ENCODE measurements at regions not wholly inside any gene's neighbourhood (a gene's known extent, or its start where the extent isn't known, plus 50 kb on each side); places are given as distances from the start of the nearest gene placed in this dataset.

DNA sequence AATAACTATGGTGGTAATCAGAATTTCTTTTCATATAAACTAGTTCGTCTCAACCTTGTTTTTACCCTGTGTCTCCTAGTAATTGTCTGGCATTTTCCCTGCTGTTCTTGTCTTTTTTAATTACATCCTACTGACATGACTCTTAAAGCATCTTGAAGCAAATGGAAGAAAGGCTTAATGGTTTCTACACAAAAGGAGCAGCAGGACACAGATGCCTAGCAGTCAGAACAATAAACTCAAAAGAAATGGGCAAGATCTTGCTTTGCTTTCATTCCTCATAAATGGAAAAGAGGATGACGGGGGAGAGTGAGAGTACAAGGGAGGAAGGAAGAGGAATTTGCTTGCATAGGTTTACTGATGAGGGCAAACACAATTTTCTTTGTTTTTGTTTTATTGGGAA lies 293.2 kb upstream of the EMCN start:
- TF ChIP-seq, protein P1, sequence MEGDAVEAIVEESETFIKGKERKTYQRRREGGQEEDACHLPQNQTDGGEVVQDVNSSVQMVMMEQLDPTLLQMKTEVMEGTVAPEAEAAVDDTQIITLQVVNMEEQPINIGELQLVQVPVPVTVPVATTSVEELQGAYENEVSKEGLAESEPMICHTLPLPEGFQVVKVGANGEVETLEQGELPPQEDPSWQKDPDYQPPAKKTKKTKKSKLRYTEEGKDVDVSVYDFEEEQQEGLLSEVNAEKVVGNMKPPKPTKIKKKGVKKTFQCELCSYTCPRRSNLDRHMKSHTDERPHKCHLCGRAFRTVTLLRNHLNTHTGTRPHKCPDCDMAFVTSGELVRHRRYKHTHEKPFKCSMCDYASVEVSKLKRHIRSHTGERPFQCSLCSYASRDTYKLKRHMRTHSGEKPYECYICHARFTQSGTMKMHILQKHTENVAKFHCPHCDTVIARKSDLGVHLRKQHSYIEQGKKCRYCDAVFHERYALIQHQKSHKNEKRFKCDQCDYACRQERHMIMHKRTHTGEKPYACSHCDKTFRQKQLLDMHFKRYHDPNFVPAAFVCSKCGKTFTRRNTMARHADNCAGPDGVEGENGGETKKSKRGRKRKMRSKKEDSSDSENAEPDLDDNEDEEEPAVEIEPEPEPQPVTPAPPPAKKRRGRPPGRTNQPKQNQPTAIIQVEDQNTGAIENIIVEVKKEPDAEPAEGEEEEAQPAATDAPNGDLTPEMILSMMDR (conservative IDR thresholded peaks at IDR 0.05; ENCODE audit: low read depth, low read length), result no peak
- TF ChIP-seq EZH2phosphoT487 (IDR thresholded peaks at IDR 0.05; ENCODE audit: borderline replicate concordance, low read length), result no peak
